MM.1S (cell line): ENCODE measurements at regions not wholly inside any gene's neighbourhood (a gene's known extent, or its start where the extent isn't known, plus 50 kb on each side); places are given as distances from the start of the nearest gene placed in this dataset.

Source experiments
- CTCF ChIP-seq: fragments of 300-600 bp; sonication (generic); IDR thresholded peaks from 2 replicates; pipeline ENCODE4 v1.5.1; 2016; ENCODE audit warnings: antibody characterized with exemption, low read length, mixed read lengths
- EZH2 ChIP-seq: fragments of 300-600 bp; sonication (generic); optimal IDR thresholded peaks from 2 replicates; pipeline ENCODE3; 2017; ENCODE audit warnings: low read depth, mild to moderate bottlenecking, antibody characterized with exemption, low read length, mixed read lengths
- EZH2phosphoT487 ChIP-seq: fragments of 300-600 bp; sonication (generic); IDR thresholded peaks from 2 replicates; pipeline ENCODE4 v1.6.1; 2018; ENCODE audit warnings: antibody characterized with exemption, low read length

GRCh38 chr2:34549710-34550345, 950.7 kb upstream of the FAM98A start:
- TF ChIP-seq EZH2phosphoT487 (no peak), CTCF (no peak), EZH2 (no peak)
